ENCODE measurements at regions not wholly inside any gene's neighbourhood (a gene's known extent, or its start where the extent isn't known, plus 50 kb on each side); places are given as distances from the start of the nearest gene placed in this dataset.
A peak's percentile ranks its signal among the peaks of the same experiment; 100 is the strongest.

DNA sequence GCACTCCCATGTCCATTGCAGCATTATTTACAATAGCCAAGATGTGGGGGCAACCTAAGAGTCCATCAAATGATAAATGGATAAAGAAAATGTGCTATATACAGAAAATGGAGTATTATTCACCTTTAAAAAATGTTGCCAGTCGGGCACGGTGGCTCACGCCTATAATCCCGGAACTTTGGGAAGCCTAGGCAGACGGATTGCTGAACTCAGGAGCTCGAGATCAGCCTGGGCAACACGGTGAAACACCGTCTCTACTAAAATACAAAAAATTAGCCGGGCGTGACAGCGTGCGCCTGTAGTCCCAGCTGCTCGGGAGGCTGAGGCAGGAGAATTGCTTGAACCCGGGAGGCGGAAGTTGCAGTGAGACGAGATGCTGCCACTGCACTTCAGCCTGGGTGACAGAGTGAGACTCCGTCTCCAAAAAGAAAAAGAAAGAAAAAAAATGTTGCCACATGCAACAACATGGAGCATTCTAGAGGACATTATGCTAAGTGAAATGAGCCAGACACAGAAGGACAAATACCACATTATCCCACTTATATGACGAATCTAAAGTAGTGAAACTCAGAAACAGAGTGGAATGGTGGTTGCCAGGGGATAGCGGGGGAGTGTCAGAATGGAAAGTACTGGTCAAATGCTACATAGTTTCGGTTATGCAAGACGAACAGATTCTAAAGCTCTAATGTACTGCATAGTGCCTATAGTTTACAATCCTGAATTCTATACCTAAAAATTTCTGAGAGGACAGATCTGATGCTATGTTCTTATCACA is 1385.6 kb upstream of the TMEFF2 start:
- DNase-seq (ENCODE audit: low read depth in 2 of 2) = no peak

DNA sequence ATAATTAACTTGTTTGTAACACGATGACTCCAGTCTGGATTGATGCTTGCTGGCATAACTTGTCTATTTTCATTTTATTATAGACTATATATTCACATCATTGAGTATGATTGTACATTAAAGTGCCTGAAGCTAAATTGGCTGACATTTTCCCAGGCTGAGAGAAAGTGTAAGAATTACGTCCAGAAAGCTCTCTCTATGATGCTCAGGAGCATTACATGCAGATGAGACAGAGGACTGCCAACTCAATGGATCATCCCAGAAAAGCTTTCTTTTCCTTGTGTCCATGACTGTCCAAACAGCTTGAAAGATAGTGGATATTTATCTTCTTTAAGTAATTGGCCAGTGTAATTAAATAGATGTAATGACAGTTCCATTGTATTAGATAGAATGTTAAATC is 1372.2 kb upstream of the TMEFF2 start:
- no peak for DNase-seq (ENCODE audit: low read depth in 2 of 2)

DNA sequence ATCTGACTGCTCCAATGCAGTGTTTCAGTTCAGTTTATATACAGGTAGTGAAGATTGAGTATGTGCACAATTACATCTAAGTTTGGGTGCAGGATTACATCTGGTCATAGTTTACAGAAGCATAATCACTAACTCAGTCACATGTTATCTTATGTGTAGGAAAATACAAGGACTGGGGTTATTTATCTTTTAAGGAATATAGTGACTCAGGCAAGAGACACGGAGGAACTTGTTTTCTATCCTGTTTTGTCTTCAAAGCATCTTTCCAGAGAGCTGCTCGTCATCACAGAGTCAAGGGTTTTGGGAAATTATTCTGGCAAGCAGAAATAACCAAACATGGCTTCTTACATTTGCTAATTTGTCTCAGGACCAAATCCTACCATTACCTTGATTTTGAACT is 1371.5 kb upstream of the TMEFF2 start:
- DNase-seq (ENCODE audit: low read depth in 2 of 2) = no peak

DNA sequence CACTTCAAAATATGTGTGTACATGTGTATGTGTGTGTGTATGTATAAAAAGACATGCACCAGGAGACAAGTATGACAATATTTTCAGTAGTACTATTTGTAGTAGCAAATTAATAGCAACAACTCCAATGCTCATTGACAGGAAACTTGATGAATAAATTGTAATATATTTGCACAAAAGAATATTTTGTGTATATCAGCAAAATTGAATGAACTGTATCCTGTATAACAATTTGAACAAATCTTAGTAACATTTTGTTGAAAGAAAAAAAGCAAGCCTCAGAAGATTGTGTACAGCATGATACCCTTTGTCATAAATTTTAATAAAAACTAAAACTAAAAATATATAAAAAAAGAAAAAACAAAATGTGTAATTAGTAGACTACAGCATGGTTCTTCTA is 1367.3 kb upstream of the TMEFF2 start:
- no peak for DNase-seq (ENCODE audit: low read depth in 2 of 2)

DNA sequence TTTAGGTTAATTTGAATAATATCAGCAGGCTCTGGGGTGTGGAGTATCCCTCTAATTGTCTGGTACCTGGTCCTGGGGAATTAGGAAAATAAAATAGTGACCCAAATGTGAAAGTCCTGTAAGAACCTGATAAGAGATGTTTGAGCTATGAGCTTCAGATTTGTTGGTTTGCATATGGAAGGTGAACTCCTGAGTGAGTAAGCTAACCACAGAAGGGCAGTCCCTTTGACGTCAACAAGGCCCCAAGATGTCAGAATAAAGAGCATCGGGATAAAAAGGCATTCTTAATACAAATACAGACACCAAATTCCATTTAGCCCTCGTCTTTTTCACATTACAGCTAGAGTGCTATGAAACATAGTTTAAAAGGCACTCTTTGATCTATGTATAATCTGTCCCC is 1366.3 kb upstream of the TMEFF2 start:
- no peak for DNase-seq (ENCODE audit: low read depth in 2 of 2)

DNA sequence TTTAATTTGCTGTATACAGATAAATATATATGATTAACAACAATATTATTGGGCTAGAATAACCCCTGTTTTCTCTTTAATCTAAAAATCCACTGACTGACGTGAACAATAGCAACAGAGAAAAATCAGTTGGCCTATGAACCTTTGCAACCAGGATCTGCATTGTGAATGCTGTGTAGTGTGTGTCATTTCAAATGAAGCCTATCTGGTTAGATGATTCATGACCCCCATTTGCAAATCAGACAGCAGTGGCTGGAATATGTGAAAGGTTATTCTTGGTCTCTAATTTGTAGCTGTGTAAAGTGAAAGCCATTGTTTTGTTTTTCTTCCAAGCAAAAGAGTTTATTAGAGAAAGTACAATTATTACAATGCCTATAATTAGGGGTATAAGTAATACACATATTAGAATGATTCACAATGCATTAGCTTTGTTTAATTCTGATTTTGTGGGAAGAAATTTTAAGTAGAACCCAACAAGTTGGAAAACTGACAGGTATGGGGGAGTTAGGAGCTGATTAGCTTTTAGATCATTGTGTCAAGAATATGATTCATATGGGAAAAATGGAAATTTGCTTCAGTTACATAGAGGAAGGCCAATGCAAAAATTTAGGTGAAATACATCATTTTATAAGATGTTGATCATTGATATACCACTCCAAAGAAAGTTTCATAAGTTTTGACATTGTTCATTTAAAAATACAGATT is 1362.2 kb upstream of the TMEFF2 start:
- no peak for DNase-seq (ENCODE audit: low read depth in 2 of 2)

DNA sequence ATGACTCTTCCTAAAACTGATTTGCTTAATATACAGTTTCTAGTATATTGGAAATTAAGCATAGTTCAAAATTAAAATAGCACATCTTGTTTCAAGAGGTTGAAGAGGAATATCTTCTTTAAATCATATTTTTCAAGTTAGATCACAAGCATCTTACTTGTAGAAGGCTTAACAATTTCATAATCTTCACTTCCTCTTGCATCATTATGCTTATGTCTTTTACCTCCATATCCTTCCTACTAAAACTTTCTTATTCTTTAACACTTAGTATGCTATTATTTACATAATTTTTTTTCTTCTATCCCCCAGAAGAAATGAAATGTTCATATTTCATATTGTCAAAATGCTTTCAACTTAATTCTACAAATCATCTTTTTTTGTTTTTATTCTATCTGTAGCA is 1354.9 kb upstream of the TMEFF2 start:
- no peak for DNase-seq (ENCODE audit: low read depth in 2 of 2)

DNA sequence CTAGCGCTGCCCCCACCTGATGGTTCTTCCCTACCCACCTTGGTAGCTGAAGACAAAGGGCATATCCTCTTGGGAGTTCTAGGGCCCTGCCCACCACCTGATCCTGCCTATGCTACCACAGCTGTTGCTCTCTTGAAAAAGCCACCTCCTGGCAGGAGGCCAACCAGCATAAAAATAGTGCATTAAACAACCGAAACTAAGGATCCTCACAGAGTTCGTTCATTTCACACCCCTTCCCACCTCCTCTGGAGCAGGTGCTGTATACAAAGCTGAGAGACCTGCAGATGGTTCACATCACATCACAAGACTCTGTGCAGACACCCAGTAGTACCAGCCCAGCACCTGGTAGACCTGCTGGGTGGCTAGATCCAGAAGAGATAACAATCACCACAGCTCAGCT is 1348.0 kb upstream of the TMEFF2 start:
- no peak for DNase-seq (ENCODE audit: low read depth in 2 of 2)

DNA sequence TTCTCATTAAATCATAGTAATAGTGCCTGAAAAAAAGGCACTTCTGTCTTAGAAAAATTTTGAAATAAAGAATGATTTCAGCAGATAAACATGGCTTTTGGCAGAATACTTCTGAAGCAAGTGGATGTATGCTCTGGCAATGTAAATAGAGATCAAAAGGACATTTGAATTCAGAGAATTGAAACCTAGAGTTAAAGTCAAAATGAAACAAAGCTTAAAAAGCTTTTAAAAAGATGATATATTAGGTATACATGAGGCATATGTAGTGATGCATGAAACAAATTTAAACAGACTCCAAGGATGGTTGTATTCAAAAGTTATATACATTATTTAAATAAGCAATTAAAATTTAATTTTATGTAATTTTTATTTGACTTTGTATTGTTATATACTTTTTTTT is 1344.5 kb upstream of the TMEFF2 start:
- DNase-seq (ENCODE audit: low read depth in 2 of 2) = no peak

DNA sequence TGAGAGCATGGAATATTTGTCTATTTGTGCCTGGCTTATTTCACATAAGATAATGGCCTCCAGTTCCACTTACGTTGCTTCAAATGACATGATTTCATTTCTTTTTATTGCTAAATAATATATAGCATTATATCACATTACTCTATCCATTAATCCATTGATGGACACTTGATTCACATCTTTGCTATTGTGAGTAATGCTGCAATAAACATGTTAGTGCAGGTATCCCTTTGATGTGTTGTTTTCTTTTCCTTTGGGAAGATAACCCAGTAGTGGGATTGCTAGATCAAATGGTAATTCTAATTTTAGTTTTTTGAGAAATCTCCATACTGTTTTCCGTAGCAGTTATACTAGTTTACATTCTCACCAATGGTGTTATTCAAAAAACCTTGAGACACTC is 1343.3 kb upstream of the TMEFF2 start:
- DNase-seq (ENCODE audit: low read depth in 2 of 2) = no peak

DNA sequence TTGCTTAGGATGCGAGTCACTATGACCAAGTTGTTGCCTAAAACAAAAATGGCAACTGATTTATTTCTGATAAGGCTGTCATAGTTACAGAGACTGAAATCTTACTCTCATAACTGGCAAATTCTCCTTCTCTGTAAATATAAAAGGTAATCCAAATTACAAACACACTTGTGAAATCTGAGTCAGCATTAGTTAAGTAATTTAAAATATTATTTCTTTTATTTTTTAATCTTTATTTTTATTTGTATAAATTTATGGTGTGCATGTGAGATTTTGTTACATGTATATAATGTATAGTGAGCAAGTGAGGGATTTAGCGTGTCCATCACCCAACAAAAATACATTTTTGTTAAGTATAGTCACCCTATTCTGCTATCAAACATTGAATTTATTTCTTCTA is 1342.8 kb upstream of the TMEFF2 start:
- DNase-seq (ENCODE audit: low read depth in 2 of 2) = no peak

DNA sequence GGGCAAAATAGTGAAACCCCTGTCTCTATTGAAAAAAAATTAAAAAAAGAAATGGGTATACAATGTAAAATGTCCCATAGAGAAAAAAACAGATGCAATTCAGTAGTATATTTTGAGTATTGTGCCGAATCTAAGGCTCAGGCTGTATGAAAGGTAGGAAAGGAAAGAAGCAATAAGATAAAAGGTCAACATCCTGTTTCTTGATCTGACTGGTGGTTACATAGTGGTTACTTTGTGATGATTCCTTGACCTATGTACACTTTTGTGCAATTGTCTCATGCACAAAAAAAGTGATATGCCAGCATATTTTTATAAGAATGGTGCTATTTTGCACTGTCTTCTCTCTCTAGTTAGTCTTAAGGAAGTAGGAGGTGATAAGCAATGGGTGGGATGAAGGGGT is 1333.7 kb upstream of the TMEFF2 start:
- no peak for DNase-seq (ENCODE audit: low read depth in 2 of 2)

DNA sequence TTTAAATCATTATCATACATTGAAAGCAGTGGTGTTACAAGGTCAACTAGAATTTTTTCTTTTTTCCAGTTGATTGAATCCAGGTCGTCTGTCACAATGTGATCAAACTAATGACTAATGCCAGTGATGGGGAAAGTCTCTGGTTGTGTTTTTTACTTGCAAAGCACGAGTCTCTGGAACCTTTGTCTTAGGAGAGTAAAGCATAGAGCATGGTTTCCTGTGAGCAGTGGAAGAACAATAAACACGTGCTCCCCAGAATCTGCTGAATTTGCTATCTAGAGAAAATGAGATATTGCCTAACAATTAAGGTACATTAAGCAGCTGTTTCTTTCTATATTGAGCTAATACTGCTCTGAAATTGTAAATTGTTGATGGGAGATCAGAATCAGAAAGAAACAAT is 1332.4 kb upstream of the TMEFF2 start:
- no peak for DNase-seq (ENCODE audit: low read depth in 2 of 2)

DNA sequence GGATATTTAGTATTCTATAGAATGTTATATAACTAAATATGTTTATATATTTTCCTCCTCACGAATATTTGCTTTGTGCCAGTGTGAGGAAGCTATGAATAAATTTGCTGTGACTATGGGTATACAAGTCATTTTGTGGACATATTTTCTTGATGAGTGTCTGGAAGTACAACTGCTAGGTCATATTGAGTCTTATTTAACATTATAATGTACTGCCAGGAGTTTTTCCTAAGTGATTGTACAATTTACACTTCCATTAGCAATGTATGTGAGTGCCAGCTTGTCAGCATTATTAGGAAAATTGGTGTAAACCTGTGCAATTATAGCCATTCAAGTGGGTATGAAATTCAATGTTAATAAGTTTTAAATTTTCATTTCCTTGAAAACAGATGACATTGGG is 1328.9 kb upstream of the TMEFF2 start:
- DNase-seq (ENCODE audit: low read depth in 2 of 2) = no peak

DNA sequence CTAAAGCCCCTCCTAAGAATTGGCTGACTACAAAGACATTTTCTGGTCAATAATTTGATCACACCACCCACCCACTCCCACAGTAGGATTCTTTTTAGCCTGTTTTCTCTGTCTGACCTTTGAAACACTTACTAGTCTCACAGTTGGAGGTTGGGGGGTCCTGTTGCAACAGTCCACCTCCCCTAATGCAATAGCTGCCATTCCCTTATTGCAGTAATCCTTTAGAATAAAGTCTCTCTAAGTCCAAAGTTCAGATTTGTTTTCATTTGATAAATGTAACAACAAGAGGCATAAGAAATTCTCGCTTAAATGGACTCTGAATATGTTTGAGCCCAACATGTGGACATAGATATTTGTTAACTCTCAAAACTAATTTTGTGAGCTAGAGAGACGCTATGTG is 1326.8 kb upstream of the TMEFF2 start:
- DNase-seq (ENCODE audit: low read depth in 2 of 2) = no peak

DNA sequence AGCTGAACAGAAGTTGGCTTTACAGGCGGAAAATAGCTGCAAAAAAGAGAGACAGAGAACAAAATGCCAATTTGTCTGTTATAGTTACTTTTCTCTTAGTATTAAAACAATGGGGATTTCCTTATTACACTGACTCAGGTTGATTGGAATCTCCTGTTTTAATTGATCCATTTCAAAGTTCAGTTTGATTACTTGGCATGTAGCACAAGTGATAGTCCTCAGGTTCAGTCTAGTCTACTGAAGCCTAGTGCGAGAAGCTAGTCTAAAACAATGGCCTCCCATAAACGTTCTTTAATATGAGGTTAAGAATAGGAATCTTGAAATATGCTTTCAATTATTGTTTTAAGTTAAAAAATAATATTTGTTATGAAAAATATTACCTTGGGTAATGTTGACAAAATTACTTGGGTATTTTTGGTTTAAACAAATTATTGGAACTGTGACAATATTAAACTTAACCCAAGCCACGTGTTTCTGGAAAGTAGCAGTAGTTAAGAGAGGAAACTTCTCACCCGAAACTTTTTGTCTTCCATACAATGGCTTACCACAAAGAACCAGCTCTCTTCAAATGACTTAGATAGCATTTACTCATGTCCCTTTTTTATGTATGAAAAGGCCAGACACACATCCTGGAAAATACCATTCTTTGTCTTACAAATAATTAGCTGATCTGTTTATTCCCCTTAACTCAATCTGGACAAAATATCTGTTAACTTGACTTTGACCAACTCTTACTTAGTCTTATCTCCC is 1326.2 kb upstream of the TMEFF2 start:
- DNase-seq (ENCODE audit: low read depth in 2 of 2) = no peak

DNA sequence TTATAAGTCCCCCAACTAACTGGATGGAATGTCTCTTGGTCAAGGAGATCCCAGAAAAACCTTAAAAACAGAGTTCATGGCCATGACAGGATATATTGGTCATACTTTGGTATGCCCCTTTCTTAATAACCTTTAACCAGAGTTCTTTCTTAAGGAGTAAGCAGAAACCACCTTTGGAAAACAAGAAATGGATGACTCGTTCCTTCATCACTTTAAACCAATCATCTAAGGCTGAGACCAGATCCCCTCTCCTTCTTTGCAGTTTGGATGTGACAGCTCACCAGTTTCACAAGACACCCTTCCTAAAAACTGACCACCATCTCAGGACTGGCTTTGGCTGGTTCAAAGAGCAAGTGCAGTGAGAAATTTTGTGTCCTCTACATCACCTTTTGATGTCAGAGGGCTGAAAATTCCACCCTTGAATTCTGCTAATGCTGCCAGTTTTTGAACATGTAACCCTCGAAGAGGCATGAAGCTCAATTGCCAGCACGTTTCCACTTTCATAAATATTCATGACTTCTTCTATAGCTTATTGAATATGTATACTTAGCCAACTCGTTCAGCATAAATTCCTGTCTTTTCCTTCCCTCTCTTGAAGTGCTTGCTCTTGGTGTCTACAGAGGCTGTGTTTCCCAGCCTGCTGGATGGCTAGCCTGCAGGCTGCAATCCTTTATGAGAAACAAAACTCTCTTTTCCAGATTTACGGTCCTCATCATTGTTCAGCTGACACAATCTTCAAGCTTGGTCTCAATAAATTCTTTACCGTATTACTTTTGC is 1323.5 kb upstream of the TMEFF2 start:
- peak; percentile 27 to 46 for DNase-seq (ENCODE audit: low read depth in 2 of 2)

DNA sequence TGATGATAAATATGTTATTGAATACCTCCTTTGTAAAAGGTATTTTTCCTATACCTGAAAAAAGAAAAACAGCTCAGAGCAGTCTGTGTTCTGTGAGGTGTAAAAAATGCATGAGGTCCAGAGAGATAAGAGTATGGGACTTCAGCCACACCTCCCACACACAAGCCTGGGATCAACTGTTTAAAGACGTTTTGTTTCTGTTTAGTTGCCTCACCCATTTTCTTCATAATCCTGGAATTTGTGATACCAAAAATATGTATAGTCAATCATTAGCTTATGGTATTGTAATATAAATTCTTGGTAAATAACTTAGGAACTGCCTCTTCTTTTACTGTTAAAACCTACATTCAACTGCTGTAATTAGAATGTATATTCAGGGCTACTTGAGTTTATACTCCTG is 1322.9 kb upstream of the TMEFF2 start:
- DNase-seq (ENCODE audit: low read depth in 2 of 2) = no peak

DNA sequence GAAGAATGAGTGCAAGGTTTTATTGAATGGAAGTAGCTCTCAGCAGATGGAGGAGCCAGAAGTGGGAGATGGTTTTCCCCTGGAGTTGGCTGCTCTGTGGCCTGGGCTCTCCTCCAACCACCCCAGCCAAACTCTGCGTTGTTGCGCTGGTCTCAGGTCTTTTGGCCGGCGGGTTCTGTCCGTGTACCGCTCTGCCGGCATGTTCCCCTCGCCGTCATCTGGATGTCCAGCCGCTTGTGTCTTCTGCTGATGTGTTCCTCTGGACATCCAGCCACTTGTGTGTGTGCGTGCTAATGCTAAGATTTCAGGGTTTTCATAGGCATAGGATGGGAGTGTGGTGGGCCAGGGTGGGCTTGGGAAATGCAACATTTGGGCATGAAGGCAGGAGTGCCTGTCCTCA is 1311.3 kb upstream of the TMEFF2 start:
- no peak for DNase-seq (ENCODE audit: low read depth in 2 of 2)

DNA sequence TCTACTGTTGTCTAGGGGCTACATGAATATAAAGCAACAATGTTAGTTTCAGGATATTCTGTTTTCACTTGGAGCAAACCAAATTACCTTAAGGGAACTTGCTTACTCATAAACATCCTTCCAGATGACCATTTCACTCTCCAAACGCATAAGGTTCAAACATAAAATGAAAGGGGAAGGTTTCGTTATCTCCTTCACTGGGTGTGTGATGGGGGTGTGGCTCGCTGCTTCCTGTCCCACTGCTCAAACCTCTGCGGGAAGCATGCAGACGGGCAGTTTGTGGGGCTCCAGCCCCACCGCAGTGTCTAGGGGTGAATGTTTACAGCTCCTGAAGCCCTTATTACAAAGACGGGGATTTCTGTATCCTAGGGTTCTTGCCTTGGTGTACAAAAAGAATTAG is 1310.9 kb upstream of the TMEFF2 start:
- no peak for DNase-seq (ENCODE audit: low read depth in 2 of 2)

DNA sequence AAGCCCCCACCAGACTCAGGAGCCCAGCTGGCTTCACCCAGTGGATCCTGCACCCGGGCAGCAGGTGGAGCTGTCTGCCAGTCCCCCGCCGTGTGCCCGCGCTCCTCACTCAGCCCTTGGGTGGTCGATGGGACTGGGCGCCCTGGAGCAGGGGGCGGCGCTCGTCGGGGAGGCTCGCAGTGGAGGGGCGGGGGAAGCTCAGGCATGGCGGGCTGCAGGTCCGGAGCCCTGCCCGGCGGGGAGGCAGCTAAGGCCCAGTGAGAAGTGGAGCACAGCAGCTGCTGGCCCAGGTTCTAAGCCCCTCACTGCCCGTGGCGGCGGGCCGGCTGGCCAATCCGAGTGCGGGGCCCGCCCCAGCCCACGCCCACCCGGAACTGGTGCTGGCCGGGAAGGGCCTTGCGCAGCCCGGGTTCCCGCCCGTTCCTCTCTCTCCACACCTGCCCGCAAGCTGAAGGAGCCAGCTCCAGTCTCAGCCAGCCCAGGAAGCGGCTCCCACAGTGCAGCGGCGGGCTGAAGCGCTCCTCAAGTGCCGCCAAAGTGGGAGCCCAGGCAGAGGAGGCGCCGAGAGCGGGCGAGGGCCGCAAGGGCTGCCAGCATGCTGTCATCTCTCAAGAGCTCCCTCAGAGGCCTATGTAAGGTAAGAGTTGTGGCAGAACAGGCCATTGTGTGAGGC is 1307.8 kb upstream of the TMEFF2 start:
- DNase-seq (ENCODE audit: low read depth in 2 of 2) = no peak

DNA sequence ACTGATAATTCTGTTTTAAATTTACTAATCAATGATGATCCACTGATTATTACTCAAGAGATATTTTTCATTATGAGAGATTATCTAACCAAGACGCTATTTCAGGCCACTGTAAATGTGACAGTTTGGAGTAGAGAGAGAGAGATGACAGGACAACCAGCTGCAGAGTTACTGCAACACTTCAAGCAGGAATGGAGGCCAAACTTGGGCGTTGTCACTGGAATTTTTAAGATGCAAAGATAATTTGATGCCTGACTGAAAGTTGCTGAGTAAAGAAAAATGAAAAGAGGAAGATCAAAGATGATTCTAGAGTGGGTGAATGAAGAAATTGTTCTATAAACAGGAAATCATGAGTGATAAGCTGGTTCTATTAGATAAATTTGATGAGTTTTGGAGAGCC is 1302.1 kb upstream of the TMEFF2 start:
- no peak for DNase-seq (ENCODE audit: low read depth in 2 of 2)

All from fibroblast of skin of left biceps (primary cell).